SU-DHL-6 (cell line): ENCODE measurements at regions not wholly inside any gene's neighbourhood (a gene's known extent, or its start where the extent isn't known, plus 50 kb on each side); places are given as distances from the start of the nearest gene placed in this dataset.

Experiments
- H2AFZ ChIP-seq: fragments of 200-600 bp; sonication (generic); 2 replicates; pipeline ENCODE4 v1.6.1; 2014; ENCODE audit warnings: low read depth, mild to moderate bottlenecking, moderate library complexity, mixed read lengths, antibody characterized with exemption, low read length; ENCODE audit not compliant: severe bottlenecking
- H3F3A ChIP-seq: fragments of 200-600 bp; shearing (Covaris generic); 2 replicates; pipeline ENCODE4 v1.6.0; 2016; ENCODE audit warnings: antibody characterized with exemption, mild to moderate bottlenecking; ENCODE audit not compliant: insufficient read depth
- H3K27ac ChIP-seq: fragments of 200-600 bp; sonication (generic); 2 replicates; pipeline ENCODE4 v1.5.1; 2016; ENCODE audit warnings: low read depth, mild to moderate bottlenecking, low read length, moderate library complexity, mixed read lengths
- H3K27me3 ChIP-seq: fragments of 200-600 bp; sonication (generic), shearing (Covaris generic); 2 replicates; pipeline ENCODE4 v1.6.0; 2014; ENCODE audit warnings: mild to moderate bottlenecking, low read length
- H3K36me3 ChIP-seq: fragments of 200-600 bp; sonication (generic); 2 replicates; pipeline ENCODE4 v1.6.1; 2014; ENCODE audit warnings: mild to moderate bottlenecking, low read length, mixed read lengths
- H3K4me2 ChIP-seq: fragments of 300-600, 200-600 bp; shearing (Covaris generic), sonication (generic); 2 replicates; pipeline ENCODE4 v1.6.0; 2014; ENCODE audit warnings: low read length, low read depth, mild to moderate bottlenecking; ENCODE audit not compliant: poor library complexity, severe bottlenecking
- H3K4me3 ChIP-seq: fragments of 200-600 bp; sonication (generic); 2 replicates; pipeline ENCODE4 v1.5.1; 2014; ENCODE audit warnings: antibody characterized with exemption, low read length, mild to moderate bottlenecking, mixed read lengths; ENCODE audit not compliant: insufficient read depth, poor library complexity, severe bottlenecking
- H3K79me2 ChIP-seq: fragments of 200-600 bp; sonication (generic); 2 replicates; pipeline ENCODE4 v1.6.1; 2014; ENCODE audit warnings: mild to moderate bottlenecking, low read length, moderate library complexity; ENCODE audit not compliant: insufficient read depth
- H3K9ac ChIP-seq: fragments of 200-600 bp; sonication (generic); 2 replicates; pipeline ENCODE4 v1.7.0; 2014; ENCODE audit warnings: mild to moderate bottlenecking, low read length
- H3K9me2 ChIP-seq: fragments of 200-600 bp; sonication (generic); replicated peaks from 2 replicates; pipeline ENCODE4 v1.6.1; 2014; ENCODE audit warnings: low read length; ENCODE audit not compliant: insufficient read depth
- H3K9me3 ChIP-seq: fragments of 200-600 bp; sonication (generic); 2 replicates; pipeline ENCODE4 v1.6.1; 2014; ENCODE audit warnings: low read length, mixed read lengths; ENCODE audit not compliant: insufficient read depth
- H4K20me1 ChIP-seq: fragments of 200-600 bp; sonication (generic); 2 replicates; pipeline ENCODE4 v1.6.1; 2014; ENCODE audit warnings: low read depth, mild to moderate bottlenecking, antibody characterized with exemption, low read length, moderate library complexity, mixed read lengths
- CTCF ChIP-seq: fragments of 200-600 bp; sonication (generic); IDR thresholded peaks from one replicate; pipeline ENCODE4 v1.5.1; 2017; ENCODE audit warnings: antibody characterized with exemption, mild to moderate bottlenecking, low read length, moderate library complexity; ENCODE audit not compliant: insufficient read depth, poor library complexity, severe bottlenecking
- EZH2phosphoT487 ChIP-seq: fragments of 200-600 bp; sonication (generic), shearing (Covaris generic); conservative IDR thresholded peaks from 2 replicates; pipeline ENCODE4 v1.6.1; 2018; ENCODE audit warnings: mild to moderate bottlenecking, antibody characterized with exemption, low read length, moderate library complexity, mixed read lengths

GRCh38 chr3:177279118-177279815 is 82.0 kb upstream of the TBL1XR1 start:
- Histone ChIP-seq H3K9ac (no peak overlapping the region), H3K27ac (peak overlapping the region; percentile 48), H2AFZ (no peak overlapping the region), H4K20me1 (no peaks in the 10 kb centered on the region), H3K79me2 (no peaks in the 10 kb centered on the region), H3K4me2 (no peak overlapping the region), H3K9me2 (no peaks in the 10 kb centered on the region), H3K4me3 (no peak overlapping the region), H3F3A (peaks cover 43% of the 10 kb centered on the region), H3K27me3 (no peaks in the 10 kb centered on the region), H3K9me3 (peaks cover 6% of the 10 kb centered on the region; the same call in 1 of the 2 replicates), H3K36me3 (no peaks in the 10 kb centered on the region)
- no peak for TF ChIP-seq CTCF
- TF ChIP-seq EZH2phosphoT487: no peak

- Histone ChIP-seq H3K27ac (peak overlapping the region; percentile 83), H3F3A (peaks cover 36% of the 10 kb centered on the region), H3K9ac (peak overlapping the region; percentile 38), H2AFZ (peak overlapping the region; percentile 50), H3K9me3 (peaks cover 6% of the 10 kb centered on the region; the same call in 1 of the 2 replicates), H3K4me2 (peak overlapping the region; percentile 55), H3K27me3 (no peaks in the 10 kb centered on the region), H3K79me2 (no peaks in the 10 kb centered on the region), H3K36me3 (no peaks in the 10 kb centered on the region), H3K9me2 (no peaks in the 10 kb centered on the region), H3K4me3 (peak overlapping the region; percentile 28), H4K20me1 (no peaks in the 10 kb centered on the region)
- TF ChIP-seq EZH2phosphoT487: no peak
- TF ChIP-seq CTCF: no peak
Observed at GRCh38 chr3:177281292-177282118, 84.2 kb upstream of the TBL1XR1 start.

- Histone ChIP-seq H3K4me3 (peak overlapping the region; percentile 28), H4K20me1 (no peaks in the 10 kb centered on the region), H3F3A (peaks cover 32% of the 10 kb centered on the region), H3K9me2 (no peaks in the 10 kb centered on the region), H3K27me3 (no peaks in the 10 kb centered on the region), H3K27ac (peak overlapping the region; percentile 83), H3K4me2 (peak overlapping the region; percentile 55), H3K9me3 (peaks cover 6% of the 10 kb centered on the region; the same call in 1 of the 2 replicates), H3K9ac (peak overlapping the region; percentile 38), H3K79me2 (no peaks in the 10 kb centered on the region), H2AFZ (peak overlapping the region; percentile 50), H3K36me3 (no peaks in the 10 kb centered on the region)
- TF ChIP-seq CTCF (no peak), EZH2phosphoT487 (no peak)
Observed at GRCh38 chr3:177282119-177282655, 84.9 kb upstream of the TBL1XR1 start.
